Head of caudate nucleus (tissue), 42 donors: ENCODE measurements at regions not wholly inside any gene's neighbourhood (a gene's known extent, or its start where the extent isn't known, plus 50 kb on each side); places are given as distances from the start of the nearest gene placed in this dataset.
"Not testable (repeated sequence)": the region's sequence is repeated elsewhere in the genome, so short reads cannot be mapped to it uniquely, and the experiment has no call there.

Source experiments
- DNase-seq, 42 donors: peaks; one replicate each; pipeline versions ENCODE4 v3.0.0 to v3.0.0-alpha.2; 2020 to 2021; ENCODE audit warnings: mixed read lengths in 7 of 42
- intact Hi-C: fragments of 100-400 bp; cut with DNase I; formaldehyde crosslinking; loops from one replicate; pipeline ENCODE4 v1.15.0; 2022

- peak in 7 of 42 donors; percentile 3 to 37 (median 13) for DNase-seq
- intact Hi-C loops: no loop called here
Measured at GRCh38 chr9:7560669-7561305, 238.8 kb downstream of the DMAC1 start.

DNA sequence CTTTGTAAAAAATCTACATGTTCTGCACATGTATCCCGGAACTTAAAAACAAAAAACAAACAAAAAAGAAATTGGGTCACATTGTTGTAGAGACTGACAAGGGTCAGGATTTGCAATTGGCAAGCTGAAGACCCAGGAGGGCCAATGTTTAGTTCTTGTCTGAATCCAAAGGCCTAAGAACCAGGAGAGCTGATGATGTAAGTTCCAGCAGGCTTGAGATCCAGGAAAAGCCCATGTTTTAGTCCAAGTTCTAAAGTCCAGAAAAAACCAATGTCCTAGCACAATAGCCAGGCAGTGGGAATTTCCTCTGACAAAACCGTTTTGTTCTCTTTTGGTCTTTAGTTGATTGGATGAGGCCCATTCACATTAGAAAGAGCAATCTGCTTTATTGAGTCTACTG is 244.9 kb downstream of the DMAC1 start:
- no peak for DNase-seq
- intact Hi-C loops: no loop called here

DNA sequence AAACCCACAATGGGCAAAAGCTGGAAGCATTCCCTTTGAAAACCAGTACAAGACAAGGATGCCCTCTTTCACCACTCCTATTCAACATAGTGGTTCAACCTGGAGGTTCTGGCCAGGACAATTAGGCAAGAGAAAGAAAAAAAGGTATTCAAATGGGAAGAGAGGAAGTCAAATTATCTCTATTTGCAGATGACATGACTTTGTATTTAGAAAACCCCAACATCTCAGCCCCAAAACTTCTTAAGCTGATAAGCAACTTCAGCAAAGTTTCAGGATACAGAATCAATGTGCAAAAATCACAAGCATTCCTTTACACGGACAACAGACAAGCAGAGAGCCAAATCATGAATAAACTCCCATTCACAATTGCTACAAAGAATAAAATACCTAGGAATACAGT is 246.9 kb downstream of the DMAC1 start:
- intact Hi-C loops: not testable (repeated sequence)

DNA sequence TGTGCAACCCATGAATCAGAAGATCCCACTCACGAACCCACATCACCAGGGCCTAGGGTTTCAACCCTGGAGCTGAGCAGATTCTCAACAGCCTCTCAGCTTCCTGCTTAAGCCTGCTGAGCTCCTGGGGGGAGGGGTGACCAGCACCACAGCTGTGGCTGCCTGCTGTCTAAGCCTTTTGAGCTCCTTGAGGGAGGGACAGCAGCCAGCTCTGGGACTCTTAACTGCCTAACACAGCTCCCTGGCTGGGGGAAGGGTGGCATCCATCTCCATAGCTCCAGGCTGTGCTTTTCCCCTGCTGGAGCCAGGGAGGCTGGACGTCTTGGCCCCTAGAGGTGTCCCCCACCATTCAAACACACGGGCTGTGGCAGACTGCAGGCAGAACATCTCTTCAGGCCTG is 250.3 kb downstream of the DMAC1 start:
- peak in 14 of 42 donors; percentile 6 to 43 (median 19) for DNase-seq
- intact Hi-C loops: no loop called here

More for the DNA sequence above, 246.9 kb downstream of the DMAC1 start:
- not testable (repeated sequence) for DNase-seq

DNA sequence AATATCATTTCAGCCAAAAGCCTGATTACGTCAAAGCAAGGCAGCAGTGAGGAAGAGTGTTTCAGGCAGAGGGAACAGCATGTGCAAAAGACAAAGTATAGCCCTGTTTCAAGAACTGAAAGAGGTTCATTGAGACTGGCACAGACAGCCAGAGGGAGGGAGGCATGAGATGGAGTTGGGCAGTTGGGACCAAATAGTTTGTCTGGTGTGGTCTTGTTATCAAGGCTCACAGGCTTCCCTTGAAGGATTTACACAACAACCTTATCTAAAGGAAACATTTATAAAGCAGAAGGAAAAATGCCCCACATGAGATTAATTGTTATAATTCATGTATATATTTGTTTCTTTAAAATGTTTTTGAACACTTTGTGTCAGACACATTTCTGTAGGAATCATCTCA is 253.3 kb downstream of the DMAC1 start:
- no peak for DNase-seq
- intact Hi-C loops: no loop called here

GRCh38 chr9:7545371-7546165 is 254.0 kb downstream of the DMAC1 start:
- no peak for DNase-seq
- intact Hi-C loops: no loop called here

- intact Hi-C loops: no loop called here
- peak in 19 of 42 donors; percentile 9 to 65 (median 32) for DNase-seq
Measured at GRCh38 chr9:7542693-7543092, 256.9 kb downstream of the DMAC1 start.

DNA sequence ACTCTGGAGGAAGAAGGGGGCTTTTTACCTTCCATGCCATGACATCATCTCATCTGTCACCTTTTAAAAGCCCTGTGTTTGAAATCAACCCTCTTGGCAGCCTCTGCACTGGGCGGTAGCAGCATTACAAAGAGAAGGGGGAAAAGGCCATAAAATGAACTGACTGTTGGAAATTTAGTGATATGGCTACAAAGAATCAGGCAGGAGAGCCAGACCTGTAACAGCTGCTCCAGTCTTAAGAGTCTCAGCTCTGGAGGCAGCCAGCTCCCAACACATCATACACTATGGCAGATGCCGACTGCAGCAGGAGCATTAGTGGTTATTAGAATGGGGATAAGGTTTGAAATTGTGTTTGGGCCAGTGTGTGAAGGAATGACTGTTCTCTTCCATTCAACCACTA is 257.5 kb downstream of the DMAC1 start:
- DNase-seq: no peak
- intact Hi-C loops: no loop called here

- intact Hi-C loops: loop anchor here (5.0 kb wide), 1 partner anchor 139 kb away; no protein-coding TSS in a partner anchor
- peak in 36 of 42 donors; percentile 5 to 82 (median 50) for DNase-seq
Measured at GRCh38 chr9:7536310-7536939, 263.2 kb downstream of the DMAC1 start.

DNA sequence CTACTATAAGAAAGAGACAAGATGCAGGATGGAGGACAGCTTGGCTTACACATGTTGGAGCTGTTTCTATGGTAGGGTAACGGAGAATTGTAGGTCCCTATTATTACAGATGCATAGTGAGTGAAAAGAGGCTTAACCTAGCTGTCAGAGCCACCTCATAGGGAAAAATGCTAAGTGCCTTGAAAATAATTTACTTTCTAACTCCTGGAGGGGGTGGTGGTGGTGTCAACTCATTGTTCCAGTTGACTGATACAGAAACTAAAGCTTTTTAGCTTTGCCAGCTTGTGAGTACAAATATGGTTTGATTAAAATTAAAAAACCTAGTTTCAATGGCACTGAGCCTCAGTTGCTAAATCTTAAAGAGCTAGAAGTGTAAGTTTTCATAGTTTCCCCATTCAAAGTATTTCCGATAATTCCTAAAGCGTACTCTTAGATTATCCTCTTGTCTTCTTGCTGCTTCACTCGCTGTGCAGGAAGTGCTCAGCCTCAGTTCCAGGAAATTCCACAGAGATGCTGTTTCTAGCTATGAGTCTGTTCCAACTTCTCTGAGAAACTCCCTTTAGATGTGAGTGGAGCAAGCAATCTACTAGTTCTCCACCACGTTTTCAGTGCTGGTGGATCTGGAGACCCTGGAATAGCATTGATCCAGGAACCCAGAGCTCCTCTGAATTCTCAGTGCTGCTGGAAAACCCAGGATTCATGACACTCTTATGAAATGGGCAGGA is 265.2 kb downstream of the DMAC1 start:
- intact Hi-C loops: no loop called here
- no peak for DNase-seq

GRCh38 chr9:7533376-7534090 is 266.0 kb downstream of the DMAC1 start:
- intact Hi-C loops: no loop called here
- no peak for DNase-seq

DNA sequence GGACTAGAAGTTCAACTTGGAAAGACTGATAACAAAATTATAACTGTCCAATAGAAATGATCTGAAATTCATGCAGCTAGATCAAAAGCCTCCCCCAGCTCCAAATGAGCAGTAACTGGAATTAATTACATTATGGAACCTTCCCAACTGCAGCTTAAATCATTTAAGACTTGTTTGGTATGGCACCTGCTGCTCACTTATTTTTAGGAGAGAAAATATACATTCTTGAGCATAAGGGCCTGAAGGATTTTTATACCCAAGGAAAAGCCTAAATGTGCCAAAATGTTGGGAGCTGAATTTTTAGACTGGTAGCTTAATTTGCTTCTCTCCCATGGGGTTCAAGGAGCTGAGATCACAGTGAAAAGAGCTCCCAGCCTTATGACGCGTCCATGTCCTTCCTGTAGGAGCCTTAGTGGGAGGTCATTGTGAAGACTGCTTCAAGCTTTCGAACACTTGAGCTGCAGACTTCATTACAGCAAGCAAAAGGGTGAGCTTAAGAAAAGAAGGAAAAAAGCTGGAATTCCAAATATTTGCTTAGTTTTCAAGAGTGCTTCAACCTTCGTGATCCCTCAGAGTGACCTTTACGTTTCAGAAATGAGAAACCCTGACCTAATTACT is 276.0 kb downstream of the DMAC1 start:
- no peak for DNase-seq
- intact Hi-C loops: no loop called here

GRCh38 chr9:7520396-7520795 is 279.2 kb downstream of the DMAC1 start:
- no peak for DNase-seq
- intact Hi-C loops: no loop called here

- DNase-seq: no peak
- intact Hi-C loops: no loop called here
Measured at GRCh38 chr9:7516376-7516775, 283.2 kb downstream of the DMAC1 start.

GRCh38 chr9:7510199-7510598 is 289.4 kb downstream of the DMAC1 start:
- intact Hi-C loops: no loop called here
- no peak for DNase-seq

DNA sequence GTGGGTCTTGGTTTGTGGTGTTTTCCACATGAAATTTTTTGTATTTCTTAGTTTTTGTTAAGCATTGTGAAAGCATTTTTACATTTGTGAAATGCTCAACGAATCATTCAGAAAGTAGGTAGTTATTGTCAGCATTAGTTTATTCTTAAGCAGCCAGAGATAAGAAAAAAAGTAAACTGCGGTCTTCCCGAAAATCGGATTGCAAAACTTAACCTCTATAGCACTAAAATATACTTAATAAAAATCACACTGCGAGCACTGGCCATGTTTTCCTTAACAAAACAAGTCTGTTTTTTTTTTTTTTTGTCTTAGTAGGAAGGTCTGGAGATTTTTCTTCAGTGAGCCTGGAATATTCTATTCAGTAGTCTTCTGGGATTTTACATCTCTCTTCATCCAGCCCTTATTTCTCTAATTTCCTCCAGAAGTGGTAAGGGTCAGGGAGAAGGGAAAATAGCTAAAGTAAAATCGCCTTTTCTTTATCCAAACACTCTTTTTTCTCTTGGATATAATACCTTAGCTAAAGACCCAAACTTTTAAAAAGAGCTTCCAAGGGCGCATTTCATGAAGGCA is 289.9 kb downstream of the DMAC1 start:
- intact Hi-C loops: no loop called here
- no peak for DNase-seq

- no peak for DNase-seq
- intact Hi-C loops: no loop called here
Measured at GRCh38 chr9:7508516-7508915, 291.1 kb downstream of the DMAC1 start.

DNA sequence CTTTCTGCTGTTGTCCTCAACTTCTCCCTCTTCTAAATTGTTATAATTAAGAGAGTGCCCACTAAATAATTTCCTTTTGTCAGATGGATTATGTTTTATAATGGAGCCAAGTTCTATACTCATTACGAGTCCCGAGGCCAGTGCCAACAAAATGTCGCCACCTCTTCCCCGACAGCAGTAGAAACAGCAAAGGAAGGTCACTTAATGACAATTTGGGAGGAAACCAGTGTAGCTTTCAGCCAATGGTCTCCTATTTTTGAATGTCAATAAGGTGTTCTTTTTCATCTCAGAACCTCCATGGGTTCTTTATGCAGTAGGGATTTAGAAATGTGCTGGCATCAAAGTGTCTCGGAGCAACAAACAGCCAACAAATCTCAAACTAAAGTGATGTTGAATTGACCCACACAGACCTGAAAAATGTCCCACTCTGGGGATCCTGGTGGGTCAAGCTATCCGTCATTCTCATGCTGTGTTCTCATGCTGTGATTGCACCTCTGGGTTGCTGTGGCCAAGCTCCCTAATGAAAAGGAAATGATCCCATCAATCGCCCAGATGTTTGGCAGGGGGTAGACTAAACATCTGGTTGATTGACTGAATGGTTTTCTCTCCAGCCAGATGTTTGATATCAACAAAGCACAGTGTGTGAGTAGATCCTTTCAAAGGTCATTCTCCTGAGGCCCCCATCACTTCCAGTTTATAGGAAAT is 291.9 kb downstream of the DMAC1 start:
- no peak for DNase-seq
- intact Hi-C loops: no loop called here
